ENCODE measurements at regions not wholly inside any gene's neighbourhood (a gene's known extent, or its start where the extent isn't known, plus 50 kb on each side); places are given as distances from the start of the nearest gene placed in this dataset.

DNA sequence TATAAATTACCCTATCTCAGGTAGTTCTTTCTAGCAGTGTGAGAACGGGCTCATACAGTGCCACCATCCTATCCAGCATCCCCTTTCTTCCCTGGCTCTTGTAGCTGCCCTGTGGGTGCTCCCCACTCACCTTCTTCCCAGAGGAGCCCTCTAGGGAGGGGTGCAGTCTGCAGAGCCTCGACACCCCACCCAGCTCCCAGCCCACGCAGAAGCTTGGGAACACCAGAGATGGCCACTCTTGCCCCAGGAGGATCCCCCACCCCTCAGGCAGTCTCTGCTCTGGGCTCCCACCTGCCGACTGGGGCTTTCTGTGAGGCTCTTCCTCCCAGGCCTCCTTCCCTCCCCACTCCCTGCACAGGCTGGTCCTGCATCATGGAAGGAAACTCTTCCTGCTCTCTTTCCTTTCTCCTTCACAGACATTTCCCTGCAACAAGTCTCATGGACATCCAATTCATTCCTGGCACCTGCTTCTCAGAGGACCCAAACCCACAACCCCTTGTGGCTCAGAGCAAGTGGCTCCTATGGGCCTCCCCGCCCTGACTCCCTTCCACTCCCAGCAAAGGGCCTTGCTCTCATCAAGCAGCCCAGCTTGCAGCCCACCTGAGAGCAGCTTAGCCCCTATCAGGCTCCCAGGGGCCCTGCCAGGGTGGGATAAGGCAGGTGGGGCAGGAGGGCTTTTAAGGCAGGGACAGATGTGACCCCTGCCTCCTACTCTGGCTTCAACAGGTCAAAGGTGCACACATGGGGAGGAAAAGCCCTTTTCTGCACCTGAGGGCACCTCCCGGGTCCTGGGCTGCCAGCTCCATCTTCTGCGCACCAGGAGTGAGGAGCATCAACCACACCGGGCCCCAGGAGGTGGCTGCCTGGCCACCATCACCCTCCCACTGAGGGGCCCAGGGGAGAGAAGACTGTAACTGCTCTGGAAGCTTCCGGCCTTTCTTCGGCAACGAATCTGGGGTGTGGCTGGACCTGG is 263.8 kb upstream of the TNRC6C start:
- no peak for DNase-seq (ENCODE audit: low read depth, low spot score)

- no peak for DNase-seq (ENCODE audit: low read depth, low spot score)
Observed at GRCh38 chr17:77695386-77695785, 263.1 kb upstream of the TNRC6C start.

DNA sequence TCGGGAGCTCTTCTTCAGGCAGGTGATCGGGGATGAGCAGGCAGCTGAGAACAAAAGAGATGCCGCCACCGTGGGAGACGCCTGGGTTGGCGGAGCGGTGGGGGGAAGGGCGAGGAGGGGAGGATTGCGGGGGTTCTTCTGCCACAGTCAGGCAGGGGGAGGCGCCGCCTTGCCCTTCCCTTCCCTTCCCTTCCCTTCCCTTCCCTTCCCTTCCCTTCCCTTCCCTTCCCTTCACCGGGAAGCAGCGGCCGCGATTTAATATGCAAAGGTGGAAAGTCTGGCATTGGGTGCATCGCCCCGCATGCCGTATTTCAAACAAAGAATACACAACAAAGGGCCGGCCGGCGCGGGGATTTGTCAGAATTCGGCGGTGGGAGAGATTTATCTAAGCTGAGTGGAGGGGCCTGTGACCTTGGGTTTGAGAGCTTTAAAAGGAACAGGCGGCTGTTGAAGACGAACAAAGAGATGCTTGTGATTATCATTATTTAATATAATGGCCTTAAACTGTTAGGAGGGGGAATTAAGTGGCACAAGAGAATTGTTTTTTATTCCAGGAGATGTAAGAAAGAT is 262.3 kb upstream of the TNRC6C start:
- no peak for DNase-seq (ENCODE audit: low read depth, low spot score)

DNA sequence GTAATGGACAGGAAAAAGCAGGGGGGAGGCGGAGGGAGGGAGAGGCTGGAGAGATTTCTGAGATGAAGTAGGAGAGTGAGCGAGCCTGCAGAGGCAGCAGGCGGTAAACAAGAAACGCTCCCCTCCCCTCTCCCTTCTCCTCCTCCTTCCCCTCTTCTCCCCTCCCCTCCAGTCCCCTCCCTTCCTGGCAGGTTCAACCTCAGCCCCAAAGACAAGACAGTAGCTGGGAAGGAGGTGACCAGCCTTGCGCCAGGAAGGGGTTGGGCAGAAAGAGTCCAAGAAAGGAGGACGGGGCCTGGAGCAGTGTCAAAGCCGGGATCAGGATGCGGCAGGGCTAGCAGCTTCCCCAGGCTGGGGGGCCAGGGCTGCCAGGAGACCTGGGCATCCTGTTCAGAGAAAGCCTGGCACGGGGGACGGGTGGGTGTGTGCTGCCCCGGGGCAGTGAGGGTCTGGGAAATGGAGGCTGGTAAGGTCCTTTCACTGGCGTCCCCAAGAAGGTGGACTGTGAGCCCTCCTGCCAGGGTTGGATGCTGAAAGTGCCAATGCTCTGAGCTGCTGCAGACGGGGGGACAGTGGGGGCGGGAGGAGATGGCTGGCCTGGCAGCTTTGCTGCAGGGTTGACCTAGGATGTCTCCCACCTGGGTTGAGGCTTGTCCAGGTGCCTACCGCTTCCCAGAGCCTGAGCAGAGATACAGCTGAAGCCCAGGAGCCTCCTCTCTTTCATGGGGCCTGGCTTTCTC is 261.6 kb upstream of the TNRC6C start:
- no peak for DNase-seq (ENCODE audit: low read depth, low spot score)

DNA sequence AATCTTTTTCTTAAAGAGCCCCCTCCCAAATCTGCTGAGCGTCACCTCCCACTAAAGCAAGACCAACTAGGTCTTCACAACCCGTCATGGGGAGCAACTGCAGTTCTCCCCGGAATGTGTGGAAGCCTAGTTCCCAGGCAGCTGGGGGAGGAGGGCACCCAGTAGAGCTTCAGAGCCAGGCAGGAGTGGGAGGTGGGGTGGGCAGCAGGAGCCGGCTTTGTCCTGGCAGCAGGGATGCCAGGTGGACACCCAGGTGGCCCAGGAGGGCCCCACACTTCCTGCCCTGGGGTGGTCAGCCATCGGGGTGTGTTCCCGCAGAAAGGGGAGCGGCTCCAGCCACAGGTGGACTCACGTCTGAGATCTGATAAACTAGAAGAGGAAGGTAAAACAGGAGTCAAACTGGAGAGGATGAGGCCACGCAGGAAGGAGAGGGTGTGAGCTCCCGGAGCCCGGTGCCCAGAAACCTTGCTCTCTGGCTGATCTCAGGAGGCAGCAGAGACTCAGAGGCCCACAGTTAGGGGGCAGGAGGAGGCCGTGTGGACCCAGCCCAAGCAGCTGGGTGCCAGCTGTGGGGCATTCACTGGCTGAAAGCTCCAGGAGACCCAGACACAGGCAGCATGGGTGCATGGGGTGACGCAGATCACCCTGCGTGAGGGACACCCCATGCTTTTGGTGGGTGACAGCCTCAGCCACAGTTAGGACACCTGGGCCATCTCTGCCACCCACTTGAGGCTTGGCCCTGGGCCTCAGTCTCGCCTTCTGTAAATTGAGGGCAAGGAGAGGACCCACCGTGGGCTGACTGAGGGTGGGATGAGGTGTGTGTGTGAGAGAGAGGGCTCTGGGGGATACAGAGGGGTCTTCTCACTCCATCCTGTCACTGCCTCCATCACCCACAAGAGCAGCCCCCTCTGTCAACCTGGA is 260.8 kb upstream of the TNRC6C start:
- DNase-seq (ENCODE audit: low read depth, low spot score): no peak

- DNase-seq (ENCODE audit: low read depth, low spot score): no peak
Observed at GRCh38 chr17:77698903-77699623, 259.4 kb upstream of the TNRC6C start.

DNA sequence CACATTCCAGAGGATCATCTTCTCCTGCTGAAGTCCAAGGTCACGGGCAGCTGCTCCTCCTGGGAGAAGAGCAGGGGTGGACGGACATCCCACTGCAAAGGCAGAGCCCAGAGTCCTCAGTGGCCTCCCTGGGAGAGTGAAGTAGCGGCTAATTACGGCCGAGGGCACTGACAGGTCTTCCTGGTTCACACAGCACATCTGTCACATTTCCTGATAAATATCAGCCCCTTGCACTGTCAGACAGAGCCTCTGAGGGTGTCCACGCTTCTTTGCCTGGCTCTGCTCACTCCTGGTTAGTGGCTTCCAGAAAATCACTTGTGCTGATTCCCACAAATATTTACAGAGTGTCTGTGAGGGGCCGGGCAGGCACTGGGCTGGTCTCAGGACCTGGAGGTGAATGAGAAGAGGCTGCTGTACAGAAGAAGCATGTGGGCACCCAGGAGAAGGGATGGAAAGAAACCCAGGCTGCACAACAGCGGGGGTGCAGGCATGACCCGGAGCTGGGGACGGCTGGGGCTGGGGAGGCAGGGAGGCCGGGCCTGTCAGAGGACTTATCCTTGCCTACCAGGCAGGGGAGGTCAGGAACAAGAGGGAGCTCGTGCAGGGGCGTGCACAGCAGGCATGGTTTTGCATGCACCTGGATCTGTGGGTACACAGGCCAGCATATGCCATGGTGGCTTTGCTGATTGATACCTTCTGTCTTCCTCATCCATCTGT is 258.2 kb upstream of the TNRC6C start:
- no peak for DNase-seq (ENCODE audit: low read depth, low spot score)

DNA sequence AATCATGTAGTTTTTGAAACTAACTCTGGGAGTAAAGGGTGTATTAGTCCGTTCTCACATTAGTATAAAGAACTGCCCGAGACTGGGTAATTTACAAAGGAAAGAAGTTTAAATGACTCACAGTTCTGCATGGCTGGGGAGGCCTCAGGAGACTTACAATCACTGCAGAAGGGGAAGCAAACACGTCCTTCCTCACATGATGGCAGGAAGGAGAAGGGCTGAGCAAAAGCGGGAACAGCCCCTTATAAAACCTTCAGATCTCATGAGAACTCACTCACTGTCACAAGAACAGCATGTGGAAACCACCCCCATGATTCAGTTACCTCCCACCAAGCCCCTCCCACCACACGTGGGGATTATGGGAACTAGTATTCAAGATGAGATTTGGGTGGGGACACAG is 256.5 kb upstream of the TNRC6C start:
- no peak for DNase-seq (ENCODE audit: low read depth, low spot score)

DNA sequence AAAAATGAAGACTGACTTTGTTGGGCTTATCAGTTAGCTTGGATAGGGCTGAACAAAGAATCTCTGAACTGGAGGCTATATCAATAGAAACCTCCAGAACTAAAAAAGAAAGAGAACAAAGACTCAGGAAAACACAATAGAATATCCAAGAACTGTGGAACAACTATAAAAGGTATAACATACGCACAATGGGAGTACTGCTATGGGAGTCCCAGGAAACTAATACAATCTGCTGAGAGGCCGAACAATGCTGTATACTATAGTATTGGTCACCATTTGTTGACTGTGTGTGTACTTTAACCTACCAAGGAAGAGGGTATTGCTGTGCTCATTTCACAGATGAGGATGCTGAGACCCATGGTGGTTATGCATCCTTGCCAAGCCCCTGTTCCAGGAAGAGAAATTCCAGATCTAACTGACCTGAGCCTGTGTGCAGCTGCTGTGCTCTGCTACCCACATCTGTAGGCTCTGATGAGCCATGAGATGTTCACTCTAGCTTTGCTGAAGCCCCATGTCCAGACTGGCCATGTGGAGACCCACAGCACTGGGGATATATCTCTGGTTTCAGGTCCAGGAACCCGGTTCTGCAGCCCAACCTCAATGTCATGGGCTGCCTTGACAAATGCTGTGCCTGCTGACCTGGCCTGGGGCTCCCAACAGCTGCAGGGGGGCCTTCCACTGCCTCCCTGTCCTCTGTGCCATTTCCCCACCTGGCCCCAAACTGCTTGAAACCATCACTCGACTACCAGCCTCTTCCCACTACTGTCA is 254.3 kb upstream of the TNRC6C start:
- DNase-seq (ENCODE audit: low read depth, low spot score): no peak

GRCh38 chr17:77706938-77707337 is 251.6 kb upstream of the TNRC6C start:
- no peak for DNase-seq (ENCODE audit: low read depth, low spot score)

GRCh38 chr17:77707546-77707945 is 251.0 kb upstream of the TNRC6C start:
- no peak for DNase-seq (ENCODE audit: low read depth, low spot score)

- DNase-seq (ENCODE audit: low read depth, low spot score): no peak
Observed at GRCh38 chr17:77708049-77708448, 250.5 kb upstream of the TNRC6C start.

DNA sequence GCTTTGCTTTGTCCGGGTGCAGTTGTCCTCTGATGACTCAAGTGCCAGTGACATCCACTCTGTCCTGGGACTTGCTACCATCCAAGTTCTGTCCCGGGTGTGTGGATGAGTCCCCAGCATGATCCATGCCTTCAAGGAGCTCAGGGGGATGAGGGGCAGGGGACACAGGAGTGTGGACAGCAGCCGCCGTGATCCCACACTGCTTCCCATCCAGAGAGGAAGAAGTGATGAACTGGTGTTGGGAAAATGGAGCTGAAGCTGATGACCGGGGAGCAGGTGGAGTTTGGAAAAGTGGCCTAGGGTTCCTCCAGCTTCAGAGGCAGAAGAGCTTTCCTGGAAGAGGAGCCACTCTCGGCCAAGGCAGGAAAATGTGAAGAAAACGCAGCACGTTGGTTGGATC is 249.6 kb upstream of the TNRC6C start:
- DNase-seq (ENCODE audit: low read depth, low spot score): no peak

DNA sequence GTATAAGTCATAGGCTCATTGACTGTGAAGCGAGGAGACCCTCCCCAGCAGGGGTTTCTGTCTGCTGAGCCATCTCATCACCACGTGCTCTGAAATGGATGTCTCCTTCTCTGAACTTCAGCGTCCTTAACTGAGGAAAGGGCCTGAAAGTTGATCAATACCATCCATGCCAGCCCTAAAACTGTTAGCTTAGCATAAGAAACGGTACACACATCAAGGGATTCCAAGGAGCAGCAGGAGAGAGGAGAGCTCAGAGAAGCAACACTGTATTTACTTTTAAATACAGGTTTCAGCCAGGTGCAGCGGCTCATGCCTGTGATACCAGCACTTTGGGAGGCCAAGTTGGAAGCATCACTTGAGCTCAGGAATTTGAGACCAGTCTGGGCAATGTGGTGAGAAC is 248.9 kb upstream of the TNRC6C start:
- no peak for DNase-seq (ENCODE audit: low read depth, low spot score)

DNA sequence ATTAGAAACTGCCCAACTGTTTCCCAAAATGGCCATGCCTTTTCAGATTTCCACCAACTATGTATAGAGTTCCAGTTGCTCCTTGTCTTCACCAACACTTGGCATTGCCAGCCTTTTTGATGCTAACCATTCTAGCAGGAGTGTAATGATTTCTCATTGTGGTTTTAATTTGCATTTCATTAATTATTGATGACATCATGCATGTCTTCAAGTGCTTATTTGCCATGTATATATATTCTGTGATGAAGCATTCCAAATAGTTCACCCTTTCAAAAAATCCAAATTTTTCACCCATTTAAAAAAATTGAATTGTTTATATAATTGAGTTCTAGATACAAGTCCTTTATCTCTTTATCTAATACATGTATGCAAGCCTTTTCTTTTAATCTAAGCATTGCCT is 245.9 kb upstream of the TNRC6C start:
- DNase-seq (ENCODE audit: low read depth, low spot score): no peak

- no peak for DNase-seq (ENCODE audit: low read depth, low spot score)
Observed at GRCh38 chr17:77716289-77716926, 242.1 kb upstream of the TNRC6C start.

DNA sequence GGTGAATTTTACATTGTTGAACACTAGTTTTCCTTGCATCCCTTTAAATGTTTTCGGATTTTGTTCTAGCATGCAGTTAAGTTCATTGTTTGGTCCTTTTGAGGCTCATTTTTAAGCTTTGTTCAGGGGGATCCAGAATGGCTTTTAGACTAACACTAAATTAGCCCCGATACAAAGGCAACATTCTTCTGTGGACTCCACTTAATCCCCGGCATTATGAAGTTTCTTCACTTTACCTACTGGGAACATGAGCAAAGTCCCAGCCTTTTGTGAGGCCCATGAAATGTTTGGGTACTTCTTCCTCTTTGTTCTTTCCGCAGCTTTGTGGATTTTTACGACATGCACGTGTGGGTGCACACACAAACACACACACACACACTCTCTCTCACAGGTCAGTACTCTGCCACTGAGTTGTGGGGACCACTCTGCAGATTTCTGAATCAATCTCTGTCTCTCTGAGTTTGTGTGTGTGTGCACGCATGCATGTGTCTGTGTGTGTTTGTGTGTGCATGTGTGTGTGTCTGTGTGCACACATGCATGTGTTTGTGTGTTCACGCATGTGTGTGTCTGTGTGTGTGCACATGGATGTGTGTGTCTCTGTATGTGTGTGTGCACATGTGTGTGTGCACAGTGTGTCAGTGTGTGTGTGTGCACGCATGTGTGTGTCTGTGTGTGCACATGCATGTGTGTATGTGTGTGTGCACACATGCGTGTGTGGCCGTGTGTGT is 240.4 kb upstream of the TNRC6C start:
- DNase-seq (ENCODE audit: low read depth, low spot score): no peak

- no peak for DNase-seq (ENCODE audit: low read depth, low spot score)
Observed at GRCh38 chr17:77718669-77718961, 239.9 kb upstream of the TNRC6C start.
